H1 (cell line): ENCODE measurements at regions not wholly inside any gene's neighbourhood (a gene's known extent, or its start where the extent isn't known, plus 50 kb on each side); places are given as distances from the start of the nearest gene placed in this dataset.

ENCODE experiments used
- CTCF ChIA-PET: fragments of 300-600 bp; sonication (Branson Sonifier 250); formaldehyde crosslinking; loops from one replicate; lab custom pipeline; 2021; ENCODE audit not compliant: partially characterized antibody; lab: Charles Lee
- POLR2A ChIA-PET: fragments of 300-600 bp; sonication (Branson Sonifier 250); formaldehyde crosslinking; loops from one replicate; lab custom pipeline; 2021; ENCODE audit warnings: inconsistent platforms; ENCODE audit not compliant: partially characterized antibody; lab: Charles Lee
- DNase-seq, 2 experiments: peaks; one replicate each; pipeline versions ENCODE4 v3.0.0 to v3.0.0-alpha.2; 2010 to 2022; ENCODE audit warnings: low spot score in 2 of 2, low read depth in 1 of 2, mixed read lengths in 1 of 2
- FAIRE-seq: peaks from 2 replicates; lab custom pipeline; 2011; peaks lifted over from hg19 to GRCh38; lab: Jason Lieb, UNC
- H2AFZ ChIP-seq: 2 replicates; pipeline ENCODE4 v1.8.1; 2012; ENCODE audit warnings: low read length, inconsistent platforms
- H2AK5ac ChIP-seq: 2 replicates; pipeline ENCODE4 v1.6.1; 2013; ENCODE audit warnings: low read depth, low read length
- H2BK120ac ChIP-seq: replicated peaks from 2 replicates; pipeline ENCODE3; 2013; ENCODE audit warnings: low read depth, low read length, inconsistent platforms
- H2BK12ac ChIP-seq: 2 replicates; pipeline ENCODE4 v1.6.1; 2013; ENCODE audit warnings: low read depth, low read length
- H2BK15ac ChIP-seq: 2 replicates; pipeline ENCODE4 v1.6.1; 2013; ENCODE audit warnings: low read length
- H2BK20ac ChIP-seq: 2 replicates; pipeline ENCODE4 v1.6.1; 2013; ENCODE audit warnings: low read length
- H2BK5ac ChIP-seq: 2 replicates; pipeline ENCODE4 v1.6.1; 2013; ENCODE audit warnings: low read depth, low read length
- H3K14ac ChIP-seq: 2 replicates; pipeline ENCODE4 v1.6.1; 2013; ENCODE audit warnings: inconsistent platforms; ENCODE audit not compliant: insufficient read length
- H3K18ac ChIP-seq: 2 replicates; pipeline ENCODE4 v1.6.1; 2013; ENCODE audit warnings: low read length; ENCODE audit errors: extremely low read depth
- H3K23ac ChIP-seq: 2 replicates; pipeline ENCODE4 v1.6.1; 2013; ENCODE audit warnings: inconsistent platforms; ENCODE audit not compliant: insufficient read length
- H3K23me2 ChIP-seq: 2 replicates; pipeline ENCODE4 v1.6.1; 2013; ENCODE audit warnings: low read depth, low read length
- H3K27ac ChIP-seq: 2 replicates; pipeline ENCODE4 v1.6.1; 2011; ENCODE audit warnings: low read depth, low read length, inconsistent platforms
- H3K27me3 ChIP-seq, 4 experiments: replicated peaks in 1 of 4; 1 replicate in 1 of 4; 2 replicates in 3 of 4; pipeline versions ENCODE4 v1.6.1 to v1.8.1; 2011 to 2013; ENCODE audit warnings: low read length in 3 of 4, mild to moderate bottlenecking in 3 of 4, inconsistent platforms in 2 of 4, mixed read lengths in 2 of 4, moderate library complexity in 1 of 4; ENCODE audit not compliant: control insufficient read depth in 3 of 4, insufficient read depth in 3 of 4; ENCODE audit errors: extremely low read depth in 1 of 4
- H3K36me3 ChIP-seq, 4 experiments: 2 replicates each; pipeline versions ENCODE4 v1.6.1 to v1.8.1; 2011 to 2013; ENCODE audit warnings: mild to moderate bottlenecking in 4 of 4, low read length in 3 of 4, moderate library complexity in 2 of 4, control low read depth in 1 of 4, inconsistent platforms in 1 of 4; ENCODE audit not compliant: insufficient read depth in 4 of 4, control insufficient read depth in 2 of 4
- H3K4ac ChIP-seq: replicated peaks from 2 replicates; pipeline ENCODE3; 2013; ENCODE audit warnings: low read length, low read depth, mixed read lengths, inconsistent platforms; ENCODE audit not compliant: insufficient read length
- H3K4me1 ChIP-seq, 4 experiments: replicated peaks in 1 of 4; 1 replicate in 1 of 4; 2 replicates in 3 of 4; pipeline versions ENCODE4 v1.6.1 to v1.8.1; 2011 to 2013; ENCODE audit warnings: low read length in 3 of 4, inconsistent platforms in 2 of 4, mixed read lengths in 1 of 4; ENCODE audit not compliant: insufficient read depth in 4 of 4, control insufficient read depth in 3 of 4
- H3K4me2 ChIP-seq, 2 experiments: 2 replicates each; pipeline versions ENCODE4 v1.6.1 to v1.8.1; 2011 to 2013; ENCODE audit warnings: low read depth in 2 of 2, low read length in 2 of 2, control low read depth in 1 of 2, inconsistent platforms in 1 of 2, mild to moderate bottlenecking in 1 of 2; ENCODE audit not compliant: insufficient read depth in 1 of 2
- H3K4me3 ChIP-seq, 4 experiments: fragments of 200-600, 300-600 bp in 1 of 4; sonication (generic), shearing (Covaris generic), sonication (Bioruptor Twin) in 1 of 4; 2 replicates each; pipeline versions ENCODE4 v1.5.1 to v1.8.1; 2011 to 2016; ENCODE audit warnings: low read length in 4 of 4, low read depth in 3 of 4, control low read depth in 2 of 4, inconsistent platforms in 2 of 4, mild to moderate bottlenecking in 2 of 4, mixed read lengths in 1 of 4, moderate library complexity in 1 of 4; ENCODE audit not compliant: insufficient read depth in 2 of 4; ENCODE audit errors: extremely low read depth in 1 of 4
- H3K56ac ChIP-seq: replicated peaks from 2 replicates; pipeline ENCODE3; 2013; ENCODE audit warnings: low read depth, mild to moderate bottlenecking, mixed read lengths, low read length, inconsistent platforms; ENCODE audit not compliant: insufficient read length
- H3K79me1 ChIP-seq: 2 replicates; pipeline ENCODE4 v1.6.1; 2013; ENCODE audit warnings: low read depth, low read length, control low read depth
- H3K79me2 ChIP-seq, 2 experiments: 2 replicates each; pipeline versions ENCODE4 v1.6.1 to v1.8.1; 2012 to 2013; ENCODE audit warnings: low read length in 2 of 2, mild to moderate bottlenecking in 2 of 2, inconsistent platforms in 1 of 2; ENCODE audit not compliant: insufficient read depth in 2 of 2, control insufficient read depth in 1 of 2
- H3K9ac ChIP-seq, 4 experiments: replicated peaks in 1 of 4; 1 replicate in 1 of 4; 2 replicates in 3 of 4; pipeline versions ENCODE4 v1.6.1 to v1.8.1; 2011 to 2013; ENCODE audit warnings: low read depth in 3 of 4, low read length in 3 of 4, control low read depth in 2 of 4, mild to moderate bottlenecking in 2 of 4, moderate library complexity in 2 of 4, inconsistent platforms in 1 of 4; ENCODE audit errors: extremely low read depth in 1 of 4
- H3K9me3 ChIP-seq, 2 experiments: 2 replicates each; pipeline versions ENCODE4 v1.6.1 to v1.8.1; 2012 to 2013; ENCODE audit warnings: mild to moderate bottlenecking in 2 of 2, moderate library complexity in 2 of 2, control low read depth in 1 of 2, inconsistent platforms in 1 of 2, low read depth in 1 of 2, low read length in 1 of 2, mixed read lengths in 1 of 2; ENCODE audit not compliant: insufficient read depth in 2 of 2
- H4K20me1 ChIP-seq, 2 experiments: replicated peaks in 1 of 2; 2 replicates each; pipeline versions ENCODE3 to v1.8.1; 2011 to 2013; ENCODE audit warnings: inconsistent platforms in 2 of 2, low read length in 2 of 2, mild to moderate bottlenecking in 1 of 2; ENCODE audit not compliant: insufficient read depth in 2 of 2, control insufficient read depth in 1 of 2
- H4K5ac ChIP-seq: 2 replicates; pipeline ENCODE4 v1.6.1; 2013; ENCODE audit warnings: low read length, low read depth, mixed read lengths, inconsistent platforms; ENCODE audit not compliant: insufficient read length
- H4K8ac ChIP-seq: 2 replicates; pipeline ENCODE4 v1.8.0; 2013; ENCODE audit warnings: mild to moderate bottlenecking, moderate library complexity, low read length, inconsistent platforms; ENCODE audit not compliant: insufficient read depth; ENCODE audit errors: extremely low read depth
- H4K91ac ChIP-seq: replicated peaks from 2 replicates; pipeline ENCODE3; 2013; ENCODE audit warnings: low read length, mixed read lengths, inconsistent platforms; ENCODE audit not compliant: insufficient read length
- ATF2 ChIP-seq: IDR thresholded peaks from 2 replicates; pipeline ENCODE4 v1.6.1; 2012; ENCODE audit warnings: low read length, inconsistent platforms
- CTCF ChIP-seq, 3 experiments: IDR thresholded peaks; 1 replicate in 2 of 3; 2 replicates in 1 of 3; pipeline versions ENCODE4 v1.5.1 to v1.6.1; 2011; ENCODE audit warnings: low read length in 3 of 3, mild to moderate bottlenecking in 3 of 3, inconsistent platforms in 2 of 3, low read depth in 1 of 3, moderate library complexity in 1 of 3; ENCODE audit not compliant: insufficient read depth in 1 of 3; ENCODE audit errors: control extremely low read depth in 1 of 3
- JUND ChIP-seq: IDR thresholded peaks from 2 replicates; pipeline ENCODE4 v1.6.1; 2011; ENCODE audit warnings: mild to moderate bottlenecking, improper control_type of control experiment, low read length
- NANOG ChIP-seq: IDR thresholded peaks from 2 replicates; pipeline ENCODE4 v1.6.1; 2011; ENCODE audit warnings: low read length, low read depth, mild to moderate bottlenecking, inconsistent platforms; ENCODE audit not compliant: insufficient read depth, poor library complexity, severe bottlenecking
- POLR2A ChIP-seq, 2 experiments: IDR thresholded peaks; 1 replicate in 1 of 2; 2 replicates in 1 of 2; pipeline ENCODE4 v1.6.1; 2011; ENCODE audit warnings: low read depth in 2 of 2, low read length in 2 of 2, mild to moderate bottlenecking in 2 of 2; ENCODE audit errors: control extremely low read depth in 1 of 2
- TAF1 ChIP-seq: IDR thresholded peaks from 2 replicates; pipeline ENCODE4 v1.6.1; 2011; ENCODE audit warnings: mild to moderate bottlenecking, low read depth, low read length
- WGBS, 2 experiments: shearing (Covaris generic) in 1 of 2; methylation state at CpG; one replicate each; pipeline versions ENCODE4 v1.1.6 to v1.1.7; 2013 to 2015; ENCODE audit warnings: low lambda C conversion rate in 2 of 2, mixed read lengths in 2 of 2, inconsistent platforms in 1 of 2, low coverage in 1 of 2, missing lambda C conversion rate in 1 of 2; ENCODE audit not compliant: insufficient replicate concordance in 2 of 2, insufficient coverage in 1 of 2, insufficient read length in 1 of 2; ENCODE audit errors: extremely low coverage in 1 of 2, missing lambda C conversion rate in 1 of 2; 5-methylcytosine and 5-hydroxymethylcytosine counted together

GRCh38 chr14:97329701-97330100 is 532.5 kb downstream of the VRK1 start:
- Histone ChIP-seq H2BK120ac (no peak overlapping the region), H3K79me1 (no peaks in the 10 kb centered on the region), H3K23ac (no peak overlapping the region), H3K14ac (no peak overlapping the region), H3K79me2 (no peaks in the 10 kb centered on the region), H3K9ac (no peak overlapping the region), H2AFZ (no peak overlapping the region), H3K4me1 (no peaks in the 10 kb centered on the region), H2BK15ac (no peak overlapping the region), H4K8ac (no peak overlapping the region), H4K20me1 (no peaks in the 10 kb centered on the region), H3K27ac (no peak overlapping the region), H4K5ac (no peak overlapping the region), H3K56ac (no peak overlapping the region), H2AK5ac (no peak overlapping the region), H2BK5ac (no peak overlapping the region), H2BK12ac (no peak overlapping the region), H3K18ac (no peak overlapping the region), H3K27me3 (no peaks in the 10 kb centered on the region), H3K36me3 (no peaks in the 10 kb centered on the region), H4K91ac (no peak overlapping the region), H3K23me2 (no peaks in the 10 kb centered on the region), H2BK20ac (no peak overlapping the region), H3K4me2 (no peak overlapping the region), H3K9me3 (no peaks in the 10 kb centered on the region), H3K4ac (no peak overlapping the region), H3K4me3 (no peak overlapping the region)
- ChIA-PET CTCF (interaction anchor here (1.0 kb wide), 1 partner anchor 9 kb away, joined by 3 read pairs; no protein-coding TSS in a partner anchor), POLR2A (no interaction called here)
- FAIRE-seq = no peak
- WGBS, 2 experiments = 93% methylated on average over 2 of the region's 2 CpGs; no CpG with 5 or more reads in 1 of the 2 experiments
- TF ChIP-seq ATF2 (no peak), POLR2A (IDR thresholded peaks at IDR 0.05; ENCODE audit: control extremely low read depth in 1 of 2, low read depth in 2 of 2, low read length in 2 of 2) (no peak), CTCF (IDR thresholded peaks at IDR 0.05; ENCODE audit: control extremely low read depth in 1 of 3, insufficient read depth in 1 of 3, low read depth in 1 of 3, low read length in 3 of 3) (no peak), TAF1 (no peak), JUND (no peak), NANOG (no peak)
- no peak for DNase-seq
